ENCODE measurements at regions not wholly inside any gene's neighbourhood (a gene's known extent, or its start where the extent isn't known, plus 50 kb on each side); places are given as distances from the start of the nearest gene placed in this dataset.

DNA sequence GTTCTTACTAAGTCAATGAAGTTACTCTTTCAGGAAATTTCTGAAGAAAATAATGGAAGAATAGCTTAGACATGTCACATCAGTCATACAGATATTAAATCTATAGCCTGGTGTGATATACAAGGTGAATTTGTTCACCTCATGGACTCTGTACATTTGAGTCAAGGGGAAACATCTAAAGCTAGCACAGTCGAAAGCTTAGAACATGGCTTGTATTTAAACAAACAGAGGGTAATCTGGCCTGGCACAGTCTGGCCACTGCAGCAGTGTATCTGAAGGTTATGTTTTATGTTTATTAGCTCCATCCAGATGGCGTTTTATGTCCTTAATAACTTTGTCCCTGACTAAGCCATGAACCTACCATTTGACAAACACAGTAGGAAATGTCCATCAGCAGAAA, 817.3 kb downstream of the SATB2 start:
- TF ChIP-seq EP300 (IDR thresholded peaks at IDR 0.05) (no peak), POLR2AphosphoS5 (IDR thresholded peaks at IDR 0.05) (no peak), POLR2A (IDR thresholded peaks at IDR 0.05) (no peak)
- TF ChIP-seq, protein P1, sequence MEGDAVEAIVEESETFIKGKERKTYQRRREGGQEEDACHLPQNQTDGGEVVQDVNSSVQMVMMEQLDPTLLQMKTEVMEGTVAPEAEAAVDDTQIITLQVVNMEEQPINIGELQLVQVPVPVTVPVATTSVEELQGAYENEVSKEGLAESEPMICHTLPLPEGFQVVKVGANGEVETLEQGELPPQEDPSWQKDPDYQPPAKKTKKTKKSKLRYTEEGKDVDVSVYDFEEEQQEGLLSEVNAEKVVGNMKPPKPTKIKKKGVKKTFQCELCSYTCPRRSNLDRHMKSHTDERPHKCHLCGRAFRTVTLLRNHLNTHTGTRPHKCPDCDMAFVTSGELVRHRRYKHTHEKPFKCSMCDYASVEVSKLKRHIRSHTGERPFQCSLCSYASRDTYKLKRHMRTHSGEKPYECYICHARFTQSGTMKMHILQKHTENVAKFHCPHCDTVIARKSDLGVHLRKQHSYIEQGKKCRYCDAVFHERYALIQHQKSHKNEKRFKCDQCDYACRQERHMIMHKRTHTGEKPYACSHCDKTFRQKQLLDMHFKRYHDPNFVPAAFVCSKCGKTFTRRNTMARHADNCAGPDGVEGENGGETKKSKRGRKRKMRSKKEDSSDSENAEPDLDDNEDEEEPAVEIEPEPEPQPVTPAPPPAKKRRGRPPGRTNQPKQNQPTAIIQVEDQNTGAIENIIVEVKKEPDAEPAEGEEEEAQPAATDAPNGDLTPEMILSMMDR (IDR thresholded peaks at IDR 0.05): no peak

Measured in suprapubic skin (tissue), 4 donors.